GM12874 (cell line): ENCODE measurements at regions not wholly inside any gene's neighbourhood (a gene's known extent, or its start where the extent isn't known, plus 50 kb on each side); places are given as distances from the start of the nearest gene placed in this dataset.

Experiments
- TF ChIP-seq, protein P1 (sequence below): IDR thresholded peaks from 2 replicates; pipeline ENCODE4 v1.5.1; 2011; ENCODE audit warnings: low read depth, mild to moderate bottlenecking, control low read depth, low read length, moderate library complexity; ENCODE audit not compliant: insufficient read depth

DNA sequence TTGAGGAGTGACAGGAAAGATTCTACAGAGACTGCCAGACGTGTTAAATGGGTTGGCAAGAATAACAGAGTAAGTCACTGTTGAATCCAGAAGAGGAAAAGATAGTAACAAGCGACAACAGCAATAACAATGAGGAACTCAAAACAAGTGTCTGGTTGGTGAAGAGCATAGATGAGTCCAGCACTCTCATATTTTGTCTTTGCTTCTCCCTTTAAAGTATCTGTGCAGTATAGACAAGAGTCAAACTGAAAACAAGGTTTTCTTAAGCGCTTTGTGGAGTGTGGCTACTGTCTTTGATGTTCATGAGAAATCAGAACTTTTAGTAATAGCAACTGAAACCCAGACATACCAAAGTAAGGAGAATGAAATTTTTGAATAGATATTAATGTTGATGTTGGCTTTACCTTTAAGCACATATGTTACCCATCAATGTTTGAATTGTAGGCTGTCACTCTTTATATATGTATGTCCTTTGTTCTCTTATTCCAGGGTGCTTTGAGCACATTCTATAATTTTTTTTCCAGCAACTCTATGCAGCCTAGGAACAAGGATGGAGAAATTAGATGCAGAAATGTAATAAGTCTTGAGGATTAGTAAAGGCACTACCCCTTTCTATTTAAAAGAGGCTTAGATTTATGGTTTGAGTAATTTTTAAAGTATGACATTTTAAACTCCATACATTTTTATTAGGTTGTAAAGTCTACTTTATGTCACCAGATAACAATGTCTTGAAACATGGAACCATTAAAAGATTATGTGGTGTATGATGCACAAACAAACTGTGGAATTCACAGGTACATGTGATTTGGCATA lies 185.5 kb downstream of the NFKBIZ start:
- TF ChIP-seq, protein P1, sequence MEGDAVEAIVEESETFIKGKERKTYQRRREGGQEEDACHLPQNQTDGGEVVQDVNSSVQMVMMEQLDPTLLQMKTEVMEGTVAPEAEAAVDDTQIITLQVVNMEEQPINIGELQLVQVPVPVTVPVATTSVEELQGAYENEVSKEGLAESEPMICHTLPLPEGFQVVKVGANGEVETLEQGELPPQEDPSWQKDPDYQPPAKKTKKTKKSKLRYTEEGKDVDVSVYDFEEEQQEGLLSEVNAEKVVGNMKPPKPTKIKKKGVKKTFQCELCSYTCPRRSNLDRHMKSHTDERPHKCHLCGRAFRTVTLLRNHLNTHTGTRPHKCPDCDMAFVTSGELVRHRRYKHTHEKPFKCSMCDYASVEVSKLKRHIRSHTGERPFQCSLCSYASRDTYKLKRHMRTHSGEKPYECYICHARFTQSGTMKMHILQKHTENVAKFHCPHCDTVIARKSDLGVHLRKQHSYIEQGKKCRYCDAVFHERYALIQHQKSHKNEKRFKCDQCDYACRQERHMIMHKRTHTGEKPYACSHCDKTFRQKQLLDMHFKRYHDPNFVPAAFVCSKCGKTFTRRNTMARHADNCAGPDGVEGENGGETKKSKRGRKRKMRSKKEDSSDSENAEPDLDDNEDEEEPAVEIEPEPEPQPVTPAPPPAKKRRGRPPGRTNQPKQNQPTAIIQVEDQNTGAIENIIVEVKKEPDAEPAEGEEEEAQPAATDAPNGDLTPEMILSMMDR = no peak

GRCh38 chr3:102036017-102036416 lies 186.7 kb downstream of the NFKBIZ start:
- TF ChIP-seq, protein P1 = no peak

GRCh38 chr3:102036472-102036871 lies 187.2 kb downstream of the NFKBIZ start:
- TF ChIP-seq, protein P1 = no peak

DNA sequence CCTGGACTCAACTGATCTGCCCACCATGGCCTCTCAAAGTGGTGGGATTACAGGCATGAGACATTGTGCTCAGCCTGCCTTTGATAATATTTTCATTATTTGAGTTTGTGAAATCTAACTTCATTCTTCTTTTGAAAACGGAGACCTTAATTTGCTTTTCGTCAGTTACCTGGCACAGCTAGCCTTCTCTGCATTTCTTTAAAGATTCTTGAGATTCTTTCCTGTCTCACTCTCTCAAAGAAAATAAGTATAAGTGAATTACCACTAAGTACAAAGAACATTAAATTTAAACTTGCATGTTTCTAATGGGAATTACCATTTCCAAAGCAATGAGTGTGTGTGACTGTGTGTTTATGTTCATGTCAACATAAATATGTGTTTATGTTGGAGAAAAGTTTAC lies 187.9 kb downstream of the NFKBIZ start:
- TF ChIP-seq, protein P1 = no peak

GRCh38 chr3:102037791-102038190 lies 188.5 kb downstream of the NFKBIZ start:
- TF ChIP-seq, protein P1 = no peak

DNA sequence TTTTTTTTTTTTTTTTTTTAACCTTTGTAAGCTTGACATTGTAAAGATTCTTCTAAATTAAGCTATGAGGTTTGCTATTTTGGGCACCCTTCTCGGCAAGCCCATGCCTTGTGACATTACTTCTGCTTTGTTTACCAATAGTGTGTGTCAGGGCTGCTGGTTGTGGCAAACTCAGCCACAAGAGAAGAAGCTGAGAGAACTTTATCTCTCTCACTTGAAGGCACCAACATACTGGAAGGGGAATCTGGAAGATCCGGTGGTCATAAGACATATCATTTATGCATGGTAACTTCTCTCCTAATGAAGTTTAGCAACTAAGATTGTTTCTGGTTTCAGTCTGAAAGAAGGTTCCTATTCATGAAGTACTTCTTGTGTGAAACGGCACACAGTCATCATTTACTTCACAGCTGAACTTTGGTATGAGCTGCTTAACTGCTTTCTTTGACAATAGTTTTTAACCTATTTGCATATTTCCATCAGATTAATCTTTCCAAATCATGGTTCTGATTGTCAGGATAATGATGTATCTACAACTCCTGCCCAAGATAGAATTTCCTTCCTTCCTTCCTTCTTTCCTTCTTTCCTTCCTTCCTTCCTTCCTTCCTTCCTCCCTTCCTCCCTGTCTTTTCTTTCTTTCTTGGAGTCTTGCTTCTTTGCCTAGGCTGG lies 189.3 kb downstream of the NFKBIZ start:
- TF ChIP-seq, protein P1 = no peak

GRCh38 chr3:102053375-102053989 lies 204.2 kb downstream of the NFKBIZ start:
- TF ChIP-seq, protein P1 = no peak
